GM23338 (cell line): ENCODE measurements at regions not wholly inside any gene's neighbourhood (a gene's known extent, or its start where the extent isn't known, plus 50 kb on each side); places are given as distances from the start of the nearest gene placed in this dataset.
"Not testable (repeated sequence)": the region's sequence is repeated elsewhere in the genome, so short reads cannot be mapped to it uniquely, and the experiment has no call there.

ENCODE experiments used
- ATAC-seq: fragments of 200-7000 bp; cut with Tn5 transposase; 3 replicates; pipeline ENCODE4 v1.9.1; 2020
- DNase-seq: peaks from one replicate; pipeline ENCODE4 v3.0.0-alpha.2; 2015; ENCODE audit warnings: low spot score
- H2AFZ ChIP-seq: fragments of 200-600 bp; sonication (generic); 2 replicates; pipeline ENCODE4 v1.8.0; 2016; ENCODE audit warnings: antibody characterized with exemption, mild to moderate bottlenecking, moderate library complexity
- H3F3A ChIP-seq: fragments of 200-600 bp; sonication (generic); replicated peaks from 2 replicates; pipeline ENCODE4 v1.8.0; 2017; ENCODE audit warnings: antibody characterized with exemption, mixed run types, low read depth
- H3K27ac ChIP-seq: fragments of 200-600 bp; sonication (generic); 2 replicates; pipeline ENCODE4 v1.6.1; 2016; ENCODE audit warnings: low read depth
- H3K27me3 ChIP-seq: fragments of 200-600 bp; sonication (generic); 2 replicates; pipeline ENCODE4 v1.8.0; 2016; ENCODE audit warnings: mild to moderate bottlenecking, mixed run types, moderate library complexity; ENCODE audit not compliant: insufficient read depth
- H3K36me3 ChIP-seq: fragments of 200-600 bp; sonication (generic); 2 replicates; pipeline ENCODE4 v1.8.0; 2016; ENCODE audit warnings: mild to moderate bottlenecking; ENCODE audit not compliant: insufficient read depth
- H3K4me1 ChIP-seq: fragments of 200-600 bp; sonication (generic); 2 replicates; pipeline ENCODE4 v1.8.0; 2016; ENCODE audit warnings: mild to moderate bottlenecking, moderate library complexity; ENCODE audit not compliant: insufficient read depth
- H3K4me2 ChIP-seq: fragments of 200-600 bp; sonication (generic); 2 replicates; pipeline ENCODE4 v1.7.1; 2017; ENCODE audit warnings: mixed run types
- H3K4me3 ChIP-seq: fragments of 200-600 bp; sonication (generic); 2 replicates; pipeline ENCODE4 v1.6.1; 2016; ENCODE audit warnings: mixed run types
- H3K79me2 ChIP-seq: fragments of 200-600 bp; sonication (generic); replicated peaks from 2 replicates; pipeline ENCODE4 v1.8.0; 2017; ENCODE audit warnings: mild to moderate bottlenecking; ENCODE audit not compliant: insufficient read depth
- H3K9me2 ChIP-seq: fragments of 200-600 bp; sonication (generic); 2 replicates; pipeline ENCODE4 v1.8.0; 2017; ENCODE audit not compliant: insufficient read depth
- H4K20me1 ChIP-seq: fragments of 200-600 bp; sonication (generic); replicated peaks from 2 replicates; pipeline ENCODE4 v1.8.0; 2017; ENCODE audit warnings: mild to moderate bottlenecking; ENCODE audit not compliant: insufficient read depth
- H3K27ac Mint-ChIP-seq: 2 replicates; pipeline ENCODE4 v1.8.0; 2020; ENCODE audit warnings: inconsistent platforms, mild to moderate bottlenecking, moderate library complexity, mixed read lengths
- H3K27me3 Mint-ChIP-seq: 3 replicates; pipeline ENCODE4 v1.8.0; 2022; ENCODE audit warnings: low read depth, mild to moderate bottlenecking, moderate library complexity, mixed read lengths, inconsistent platforms; ENCODE audit not compliant: insufficient read depth, poor library complexity
- H3K36me3 Mint-ChIP-seq: 3 replicates; pipeline ENCODE4 v1.8.0; 2021; ENCODE audit warnings: low read depth, mild to moderate bottlenecking, inconsistent platforms, moderate library complexity, mixed read lengths
- H3K4me1 Mint-ChIP-seq: 3 replicates; pipeline ENCODE4 v1.8.0; 2020; ENCODE audit warnings: mild to moderate bottlenecking, inconsistent platforms, mixed read lengths
- H3K4me3 Mint-ChIP-seq: 3 replicates; pipeline ENCODE4 v1.8.0; 2021; ENCODE audit warnings: moderate library complexity, mild to moderate bottlenecking, inconsistent platforms, mixed read lengths
- H3K9me3 Mint-ChIP-seq: 3 replicates; pipeline ENCODE4 v1.8.0; 2020; ENCODE audit warnings: moderate library complexity, mild to moderate bottlenecking, inconsistent platforms, mixed read lengths
- CREB1 ChIP-seq: fragments of 250-450 bp; sonication (Bioruptor Pico); IDR thresholded peaks from 2 replicates; pipeline ENCODE4 v1.5.0; 2020; ENCODE audit warnings: low read depth, mild to moderate bottlenecking, moderate library complexity
- EZH2 ChIP-seq: fragments of 200-600 bp; sonication (generic); IDR thresholded peaks from one replicate; pipeline ENCODE4 v1.8.0; 2017; ENCODE audit warnings: antibody characterized with exemption, mild to moderate bottlenecking, low read depth; ENCODE audit not compliant: unreplicated experiment
- EZH2phosphoT487 ChIP-seq: fragments of 200-600 bp; sonication (generic); IDR thresholded peaks from one replicate; pipeline ENCODE4 v1.8.1; 2018; ENCODE audit warnings: antibody characterized with exemption; ENCODE audit not compliant: unreplicated experiment
- JUNB ChIP-seq: IDR thresholded peaks from one replicate; pipeline ENCODE4 v1.6.1; 2016; ENCODE audit warnings: antibody characterized with exemption; ENCODE audit not compliant: unreplicated experiment
- NANOG ChIP-seq: IDR thresholded peaks from 2 replicates; pipeline ENCODE4 v1.6.1; 2016; ENCODE audit warnings: antibody characterized with exemption, borderline replicate concordance
- POLR2AphosphoS5 ChIP-seq: IDR thresholded peaks from 2 replicates; pipeline ENCODE4 v1.6.1; 2016; ENCODE audit warnings: antibody characterized with exemption, low read depth
- STAT1 ChIP-seq: IDR thresholded peaks from one replicate; pipeline ENCODE4 v1.6.1; 2016; ENCODE audit warnings: antibody characterized with exemption; ENCODE audit not compliant: unreplicated experiment
- ZNF114 ChIP-seq: fragments of 250-450 bp; sonication (Bioruptor Pico); IDR thresholded peaks from 2 replicates; pipeline ENCODE4 v1.5.0; 2020; ENCODE audit warnings: mild to moderate bottlenecking, moderate library complexity
- ZNF331 ChIP-seq: fragments of 250-450 bp; sonication (Bioruptor Pico); IDR thresholded peaks from 2 replicates; pipeline ENCODE4 v1.5.0; 2020; ENCODE audit warnings: low read depth, mild to moderate bottlenecking, moderate library complexity
- TF ChIP-seq, protein P1 (sequence below), 2 experiments: fragments of 200-600 bp in 1 of 2; sonication (generic) in 1 of 2; conservative IDR thresholded peaks; 2 replicates each; pipeline versions ENCODE4 v1.5.1 to v1.6.1; 2016 to 2017; ENCODE audit warnings: antibody characterized with exemption in 2 of 2, low read depth in 2 of 2, mild to moderate bottlenecking in 2 of 2, moderate library complexity in 1 of 2
- TF ChIP-seq, protein P2 (sequence below): IDR thresholded peaks from one replicate; pipeline ENCODE4 v1.6.1; 2018; ENCODE audit warnings: antibody characterized with exemption; ENCODE audit not compliant: unreplicated experiment
- TF ChIP-seq, protein P3 (sequence below): IDR thresholded peaks from 2 replicates; pipeline ENCODE4 v1.6.1; 2016; ENCODE audit warnings: antibody characterized with exemption

DNA sequence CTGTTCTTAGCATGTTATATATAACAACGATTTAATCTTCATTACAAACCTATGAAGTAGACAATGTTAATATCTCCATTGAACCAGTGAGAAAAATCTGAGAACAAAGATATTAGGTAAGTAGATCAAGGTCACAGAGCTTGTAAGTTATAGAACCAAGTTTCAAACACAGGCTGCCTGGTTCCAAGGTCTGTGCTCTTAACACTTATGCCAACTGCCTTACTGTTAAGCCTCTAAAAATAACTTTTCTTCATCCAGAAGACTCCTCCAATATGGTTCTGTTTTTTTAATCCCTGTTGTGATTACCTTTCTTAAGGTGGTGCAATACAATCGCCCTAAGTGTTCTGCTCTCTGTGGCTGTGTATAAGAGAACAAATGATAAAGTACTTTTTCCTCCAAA is 282.0 kb upstream of the GRID2 start (continued):
- no peak for TF ChIP-seq JUNB
- TF ChIP-seq NANOG = no peak
- TF ChIP-seq, protein P1, sequence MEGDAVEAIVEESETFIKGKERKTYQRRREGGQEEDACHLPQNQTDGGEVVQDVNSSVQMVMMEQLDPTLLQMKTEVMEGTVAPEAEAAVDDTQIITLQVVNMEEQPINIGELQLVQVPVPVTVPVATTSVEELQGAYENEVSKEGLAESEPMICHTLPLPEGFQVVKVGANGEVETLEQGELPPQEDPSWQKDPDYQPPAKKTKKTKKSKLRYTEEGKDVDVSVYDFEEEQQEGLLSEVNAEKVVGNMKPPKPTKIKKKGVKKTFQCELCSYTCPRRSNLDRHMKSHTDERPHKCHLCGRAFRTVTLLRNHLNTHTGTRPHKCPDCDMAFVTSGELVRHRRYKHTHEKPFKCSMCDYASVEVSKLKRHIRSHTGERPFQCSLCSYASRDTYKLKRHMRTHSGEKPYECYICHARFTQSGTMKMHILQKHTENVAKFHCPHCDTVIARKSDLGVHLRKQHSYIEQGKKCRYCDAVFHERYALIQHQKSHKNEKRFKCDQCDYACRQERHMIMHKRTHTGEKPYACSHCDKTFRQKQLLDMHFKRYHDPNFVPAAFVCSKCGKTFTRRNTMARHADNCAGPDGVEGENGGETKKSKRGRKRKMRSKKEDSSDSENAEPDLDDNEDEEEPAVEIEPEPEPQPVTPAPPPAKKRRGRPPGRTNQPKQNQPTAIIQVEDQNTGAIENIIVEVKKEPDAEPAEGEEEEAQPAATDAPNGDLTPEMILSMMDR (conservative IDR thresholded peaks at IDR 0.05; ENCODE audit: low read depth in 2 of 2) = no peak
- TF ChIP-seq ZNF331 = no peak
- TF ChIP-seq POLR2AphosphoS5 = no peak
- TF ChIP-seq EZH2phosphoT487 = no peak

DNA sequence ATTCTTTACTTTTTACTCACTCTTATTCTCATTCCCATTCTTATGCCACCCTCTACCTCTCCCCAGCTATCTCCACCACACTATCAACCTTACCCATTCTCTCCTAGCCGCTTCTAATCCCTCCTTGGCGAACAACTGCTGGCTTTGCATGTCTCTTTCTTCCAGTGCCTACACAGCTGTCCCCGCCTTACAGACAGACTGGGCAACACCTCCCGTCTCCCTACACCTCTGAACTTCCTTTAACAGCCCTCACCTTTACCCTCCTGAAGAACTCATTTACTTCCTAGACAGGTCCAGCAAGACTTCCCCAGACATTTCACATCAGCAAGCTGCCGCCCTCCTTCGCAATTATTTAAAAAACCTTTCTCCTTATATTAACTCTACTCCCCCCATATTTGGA is 274.9 kb upstream of the GRID2 start:
- DNase-seq, H3K27ac ChIP-seq, H3K27me3 Mint-ChIP-seq, H4K20me1 ChIP-seq, H3K4me3 ChIP-seq, H3K36me3 ChIP-seq, H3K4me1 Mint-ChIP-seq, H3K27ac Mint-ChIP-seq, H3K4me1 ChIP-seq, H3K4me3 Mint-ChIP-seq, H3K9me2 ChIP-seq, H3K27me3 ChIP-seq, ATAC-seq, H2AFZ ChIP-seq, H3K4me2 ChIP-seq, H3K79me2 ChIP-seq, H3F3A ChIP-seq, H3K36me3 Mint-ChIP-seq, H3K9me3 Mint-ChIP-seq: not testable (repeated sequence)

DNA sequence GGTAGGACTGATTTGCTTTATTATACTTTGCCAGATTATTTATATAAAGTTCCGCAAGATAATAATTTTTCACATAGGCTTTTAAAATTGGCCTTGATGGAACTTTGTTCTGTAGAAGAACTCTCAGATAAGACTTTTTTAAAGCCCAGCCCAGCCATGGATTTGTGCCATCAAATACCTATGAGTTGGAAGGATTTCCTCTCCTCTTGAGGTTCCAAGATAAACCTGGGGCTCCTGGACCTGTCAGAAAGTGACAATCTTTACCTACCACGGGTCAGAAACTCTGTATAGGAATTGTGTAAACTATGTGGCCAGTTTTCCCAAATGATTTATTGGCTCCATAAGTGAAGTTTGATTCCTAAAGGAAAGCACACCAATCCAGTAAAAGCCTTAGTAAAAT is 271.9 kb upstream of the GRID2 start:
- Histone ChIP-seq H4K20me1 (no peaks in the 10 kb centered on the region), H2AFZ (no peak overlapping the region), H3K79me2 (no peaks in the 10 kb centered on the region), H3K9me2 (no peaks in the 10 kb centered on the region), H3K27ac (no peak overlapping the region), H3F3A (no peaks in the 10 kb centered on the region), H3K36me3 (no peaks in the 10 kb centered on the region), H3K27me3 (no peaks in the 10 kb centered on the region), H3K4me1 (peaks cover 18% of the 10 kb centered on the region), H3K4me2 (no peak overlapping the region), H3K4me3 (no peak overlapping the region)
- no peak for ATAC-seq
- Mint-ChIP-seq H3K27me3 (peaks cover 2% of the 10 kb centered on the region), H3K27ac (no peak overlapping the region), H3K4me3 (no peak overlapping the region), H3K4me1 (peaks cover 16% of the 10 kb centered on the region; the same call in 2 of the 3 replicates), H3K9me3 (peaks cover 6% of the 10 kb centered on the region), H3K36me3 (peaks cover 11% of the 10 kb centered on the region; the same call in 1 of the 3 replicates)
- no peak for DNase-seq
- TF ChIP-seq, protein P2, sequence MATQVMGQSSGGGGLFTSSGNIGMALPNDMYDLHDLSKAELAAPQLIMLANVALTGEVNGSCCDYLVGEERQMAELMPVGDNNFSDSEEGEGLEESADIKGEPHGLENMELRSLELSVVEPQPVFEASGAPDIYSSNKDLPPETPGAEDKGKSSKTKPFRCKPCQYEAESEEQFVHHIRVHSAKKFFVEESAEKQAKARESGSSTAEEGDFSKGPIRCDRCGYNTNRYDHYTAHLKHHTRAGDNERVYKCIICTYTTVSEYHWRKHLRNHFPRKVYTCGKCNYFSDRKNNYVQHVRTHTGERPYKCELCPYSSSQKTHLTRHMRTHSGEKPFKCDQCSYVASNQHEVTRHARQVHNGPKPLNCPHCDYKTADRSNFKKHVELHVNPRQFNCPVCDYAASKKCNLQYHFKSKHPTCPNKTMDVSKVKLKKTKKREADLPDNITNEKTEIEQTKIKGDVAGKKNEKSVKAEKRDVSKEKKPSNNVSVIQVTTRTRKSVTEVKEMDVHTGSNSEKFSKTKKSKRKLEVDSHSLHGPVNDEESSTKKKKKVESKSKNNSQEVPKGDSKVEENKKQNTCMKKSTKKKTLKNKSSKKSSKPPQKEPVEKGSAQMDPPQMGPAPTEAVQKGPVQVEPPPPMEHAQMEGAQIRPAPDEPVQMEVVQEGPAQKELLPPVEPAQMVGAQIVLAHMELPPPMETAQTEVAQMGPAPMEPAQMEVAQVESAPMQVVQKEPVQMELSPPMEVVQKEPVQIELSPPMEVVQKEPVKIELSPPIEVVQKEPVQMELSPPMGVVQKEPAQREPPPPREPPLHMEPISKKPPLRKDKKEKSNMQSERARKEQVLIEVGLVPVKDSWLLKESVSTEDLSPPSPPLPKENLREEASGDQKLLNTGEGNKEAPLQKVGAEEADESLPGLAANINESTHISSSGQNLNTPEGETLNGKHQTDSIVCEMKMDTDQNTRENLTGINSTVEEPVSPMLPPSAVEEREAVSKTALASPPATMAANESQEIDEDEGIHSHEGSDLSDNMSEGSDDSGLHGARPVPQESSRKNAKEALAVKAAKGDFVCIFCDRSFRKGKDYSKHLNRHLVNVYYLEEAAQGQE = no peak
- TF ChIP-seq, protein P1 (conservative IDR thresholded peaks at IDR 0.05; ENCODE audit: low read depth in 2 of 2) = no peak
- TF ChIP-seq EZH2phosphoT487 = no peak
- TF ChIP-seq, protein P3, sequence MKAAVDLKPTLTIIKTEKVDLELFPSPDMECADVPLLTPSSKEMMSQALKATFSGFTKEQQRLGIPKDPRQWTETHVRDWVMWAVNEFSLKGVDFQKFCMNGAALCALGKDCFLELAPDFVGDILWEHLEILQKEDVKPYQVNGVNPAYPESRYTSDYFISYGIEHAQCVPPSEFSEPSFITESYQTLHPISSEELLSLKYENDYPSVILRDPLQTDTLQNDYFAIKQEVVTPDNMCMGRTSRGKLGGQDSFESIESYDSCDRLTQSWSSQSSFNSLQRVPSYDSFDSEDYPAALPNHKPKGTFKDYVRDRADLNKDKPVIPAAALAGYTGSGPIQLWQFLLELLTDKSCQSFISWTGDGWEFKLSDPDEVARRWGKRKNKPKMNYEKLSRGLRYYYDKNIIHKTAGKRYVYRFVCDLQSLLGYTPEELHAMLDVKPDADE = no peak
- TF ChIP-seq POLR2AphosphoS5 = no peak
- no peak for TF ChIP-seq EZH2
- no peak for TF ChIP-seq ZNF331
- no peak for TF ChIP-seq ZNF114
- no peak for TF ChIP-seq STAT1
- no peak for TF ChIP-seq CREB1 (CRISPR knock-in tag)
- TF ChIP-seq JUNB = no peak
